ENCODE measurements at regions not wholly inside any gene's neighbourhood (a gene's known extent, or its start where the extent isn't known, plus 50 kb on each side); places are given as distances from the start of the nearest gene placed in this dataset.

GRCh38 chr3:87044846-87045245, 53.9 kb upstream of the VGLL3 start:
- TF ChIP-seq, protein P1, sequence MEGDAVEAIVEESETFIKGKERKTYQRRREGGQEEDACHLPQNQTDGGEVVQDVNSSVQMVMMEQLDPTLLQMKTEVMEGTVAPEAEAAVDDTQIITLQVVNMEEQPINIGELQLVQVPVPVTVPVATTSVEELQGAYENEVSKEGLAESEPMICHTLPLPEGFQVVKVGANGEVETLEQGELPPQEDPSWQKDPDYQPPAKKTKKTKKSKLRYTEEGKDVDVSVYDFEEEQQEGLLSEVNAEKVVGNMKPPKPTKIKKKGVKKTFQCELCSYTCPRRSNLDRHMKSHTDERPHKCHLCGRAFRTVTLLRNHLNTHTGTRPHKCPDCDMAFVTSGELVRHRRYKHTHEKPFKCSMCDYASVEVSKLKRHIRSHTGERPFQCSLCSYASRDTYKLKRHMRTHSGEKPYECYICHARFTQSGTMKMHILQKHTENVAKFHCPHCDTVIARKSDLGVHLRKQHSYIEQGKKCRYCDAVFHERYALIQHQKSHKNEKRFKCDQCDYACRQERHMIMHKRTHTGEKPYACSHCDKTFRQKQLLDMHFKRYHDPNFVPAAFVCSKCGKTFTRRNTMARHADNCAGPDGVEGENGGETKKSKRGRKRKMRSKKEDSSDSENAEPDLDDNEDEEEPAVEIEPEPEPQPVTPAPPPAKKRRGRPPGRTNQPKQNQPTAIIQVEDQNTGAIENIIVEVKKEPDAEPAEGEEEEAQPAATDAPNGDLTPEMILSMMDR (IDR thresholded peaks at IDR 0.05), result no peak
- TF ChIP-seq POLR2A (IDR thresholded peaks at IDR 0.05), result no peak

All from thyroid gland (tissue), 4 donors.